H7 (cell line): ENCODE measurements at regions not wholly inside any gene's neighbourhood (a gene's known extent, or its start where the extent isn't known, plus 50 kb on each side); places are given as distances from the start of the nearest gene placed in this dataset.

Source experiments
- DNase-seq: peaks from one replicate; pipeline ENCODE4 v3.0.0; 2012
- H3K27me3 ChIP-seq: 2 replicates; pipeline ENCODE4 v1.6.0; 2011; ENCODE audit warnings: mild to moderate bottlenecking, low read length; ENCODE audit not compliant: control insufficient read depth, insufficient read depth
- H3K36me3 ChIP-seq: replicated peaks from 2 replicates; pipeline ENCODE4 v1.5.1; 2011; ENCODE audit warnings: low read length; ENCODE audit not compliant: control insufficient read depth, insufficient read depth
- H3K4me3 ChIP-seq: 2 replicates; pipeline ENCODE4 v1.5.1; 2011; ENCODE audit warnings: low read depth, mild to moderate bottlenecking, control low read depth, low read length, moderate library complexity; ENCODE audit not compliant: insufficient read depth

DNA sequence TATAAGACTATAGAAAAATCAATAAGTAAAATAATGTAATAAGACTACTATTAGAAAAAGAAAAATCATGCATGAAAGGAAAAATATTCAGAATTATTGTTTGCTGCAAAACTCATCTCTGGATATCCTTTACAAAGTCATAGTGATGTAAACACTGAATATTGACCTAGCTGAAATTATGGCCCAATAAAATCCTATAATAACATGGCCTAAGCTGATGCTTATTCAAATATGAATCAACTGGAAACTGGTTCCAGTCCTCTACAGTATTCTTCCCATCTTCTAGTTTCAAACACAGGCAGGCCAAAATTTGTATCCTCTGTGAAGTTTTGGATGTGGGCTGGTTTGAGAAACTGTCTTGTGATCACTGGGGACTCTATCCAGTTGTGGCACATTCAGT, 134.5 kb downstream of the CNTN3 start:
- H3K4me3 ChIP-seq, result no peak overlapping the region
- H3K27me3 ChIP-seq, result no peaks in the 10 kb centered on the region
- DNase-seq, result no peak
- H3K36me3 ChIP-seq, result no peaks in the 10 kb centered on the region

DNA sequence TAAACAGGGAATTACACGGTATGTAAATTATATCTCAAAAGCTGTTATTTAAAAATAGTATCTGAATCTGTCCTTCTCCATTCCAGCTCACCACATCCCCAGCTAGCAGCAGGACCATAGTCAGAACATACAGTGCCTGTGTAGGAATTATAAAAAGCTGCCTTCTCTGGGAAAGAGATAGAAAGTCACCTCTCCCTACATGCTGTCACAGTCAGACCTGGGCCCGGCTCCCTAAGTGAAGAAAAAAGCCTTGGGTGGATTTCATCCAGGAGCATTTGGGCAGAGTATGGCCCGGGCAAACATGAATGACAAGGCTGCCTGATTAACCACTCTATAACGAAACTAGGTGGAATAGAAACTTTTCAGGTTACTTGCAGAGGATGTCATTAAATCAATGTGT, 144.1 kb downstream of the CNTN3 start:
- Histone ChIP-seq H3K4me3 (no peak overlapping the region), H3K36me3 (no peaks in the 10 kb centered on the region), H3K27me3 (no peaks in the 10 kb centered on the region)
- DNase-seq, result no peak

DNA sequence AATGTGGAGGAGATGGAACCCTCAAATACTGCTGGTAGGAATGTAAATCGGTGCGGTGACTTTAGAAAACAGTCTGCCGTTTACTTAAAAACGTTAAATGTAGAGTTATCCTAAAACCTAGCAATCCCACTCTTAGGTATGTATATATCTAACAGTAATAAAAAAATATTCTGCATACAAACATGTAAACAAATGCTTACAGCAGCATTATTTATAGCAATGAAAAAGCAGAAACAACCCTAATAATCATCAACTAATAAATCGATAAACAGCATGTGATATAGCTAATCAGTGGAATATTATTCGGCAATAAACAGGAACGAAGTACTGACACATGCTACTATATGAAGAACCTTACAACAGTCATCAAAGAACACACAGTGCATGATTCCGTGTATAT, 144.7 kb downstream of the CNTN3 start:
- Histone ChIP-seq H3K27me3 (no peaks in the 10 kb centered on the region), H3K36me3 (no peaks in the 10 kb centered on the region), H3K4me3 (no peak overlapping the region)
- DNase-seq, result no peak

DNA sequence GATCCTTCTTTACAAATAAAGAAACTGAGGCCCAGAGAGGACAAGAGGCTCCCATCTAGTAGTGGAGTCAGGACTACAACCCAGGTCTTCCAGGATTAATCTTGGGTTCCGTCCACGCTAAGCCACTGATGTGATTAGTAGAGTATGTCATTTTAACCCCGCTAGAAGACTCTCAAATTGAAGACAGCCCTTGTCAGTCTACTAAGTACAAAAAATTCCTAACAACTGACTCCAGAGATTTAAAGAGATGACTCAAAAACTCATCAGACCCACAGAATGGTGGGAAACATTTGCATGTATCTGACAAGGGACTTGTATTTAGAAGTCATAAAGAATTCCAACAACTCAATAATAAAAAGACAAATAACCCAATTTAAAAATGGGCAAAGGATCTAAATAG, 145.3 kb downstream of the CNTN3 start:
- no peaks in the 10 kb centered on the region for H3K36me3 ChIP-seq
- DNase-seq, result no peak
- no peaks in the 10 kb centered on the region for H3K27me3 ChIP-seq
- H3K4me3 ChIP-seq, result no peak overlapping the region

DNA sequence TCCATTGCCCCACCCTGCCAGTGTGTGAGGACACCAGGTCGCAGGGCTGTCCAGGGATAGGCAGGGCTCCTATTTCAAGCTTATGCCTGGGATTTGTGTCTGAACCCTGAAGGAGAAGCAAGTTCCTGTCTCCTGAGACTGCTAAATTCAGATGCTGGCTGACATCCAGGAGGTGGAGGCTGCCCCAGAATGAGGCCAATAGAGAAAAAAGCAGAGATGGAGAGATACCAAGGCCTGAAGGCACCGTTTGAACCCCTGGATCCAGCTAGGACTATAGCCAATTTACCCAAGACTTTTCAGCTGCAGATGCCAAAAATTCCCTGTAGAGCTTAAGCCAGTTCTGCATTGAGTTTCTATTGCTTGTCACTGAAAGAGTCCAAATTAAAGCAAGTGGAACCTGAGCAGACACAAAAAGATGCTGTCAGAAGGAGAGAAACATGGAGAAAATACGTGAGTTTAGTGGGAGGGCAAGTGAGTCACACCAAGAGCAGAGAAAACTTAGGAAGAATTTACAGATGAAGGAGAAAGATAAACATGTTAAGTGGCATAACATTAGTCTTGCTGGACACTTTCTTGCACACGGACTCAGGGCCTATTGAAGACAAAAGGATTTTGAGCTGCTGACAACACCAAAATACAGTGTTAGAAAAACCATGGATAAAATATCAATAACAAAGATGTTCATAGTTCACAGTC, 148.6 kb downstream of the CNTN3 start:
- DNase-seq, result no peak
- no peaks in the 10 kb centered on the region for H3K36me3 ChIP-seq
- no peaks in the 10 kb centered on the region for H3K27me3 ChIP-seq

DNA sequence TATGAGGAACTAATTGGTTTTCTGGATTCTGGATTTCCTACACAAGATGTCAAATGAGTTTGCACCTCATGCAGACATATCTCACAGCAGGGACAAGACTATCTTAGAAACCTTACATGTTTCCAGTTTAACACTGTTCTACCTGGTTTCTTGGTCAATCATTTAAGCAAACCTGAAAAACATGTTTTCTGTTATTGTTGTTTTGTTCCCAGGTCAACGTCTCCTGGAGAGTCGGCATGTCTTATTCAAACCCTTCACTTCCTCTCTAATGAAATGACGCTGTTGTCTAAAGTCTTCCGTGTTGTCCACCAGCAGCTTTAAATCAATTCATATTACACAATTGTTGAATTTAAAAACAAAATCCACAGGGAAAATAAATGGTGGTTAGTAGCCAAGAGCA, 150.9 kb downstream of the CNTN3 start:
- DNase-seq, result no peak
- no peaks in the 10 kb centered on the region for H3K27me3 ChIP-seq
- H3K36me3 ChIP-seq, result no peaks in the 10 kb centered on the region
- H3K4me3 ChIP-seq, result no peak overlapping the region

More for the DNA sequence above, 148.6 kb downstream of the CNTN3 start:
- no peak overlapping the region for H3K4me3 ChIP-seq

DNA sequence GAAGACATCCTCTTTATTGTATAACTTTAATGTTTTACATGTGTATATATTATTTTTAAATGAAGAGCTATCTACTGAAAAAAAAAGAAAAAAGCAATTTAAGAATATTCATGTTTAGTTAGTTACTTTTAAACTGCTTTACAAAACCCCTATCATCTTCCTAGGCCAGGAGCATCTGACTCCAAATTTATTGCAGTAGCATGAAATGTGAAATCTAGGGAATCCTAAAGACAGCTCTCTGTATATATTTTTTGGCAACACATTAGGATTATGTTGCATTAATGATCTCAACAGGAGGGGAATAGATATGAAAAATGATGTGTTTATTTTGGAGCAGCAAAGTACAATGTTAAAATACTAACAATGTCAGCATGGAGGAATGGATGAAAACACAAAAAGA, 158.3 kb downstream of the CNTN3 start:
- DNase-seq, result no peak
- no peak overlapping the region for H3K4me3 ChIP-seq
- no peaks in the 10 kb centered on the region for H3K36me3 ChIP-seq
- no peaks in the 10 kb centered on the region for H3K27me3 ChIP-seq

DNA sequence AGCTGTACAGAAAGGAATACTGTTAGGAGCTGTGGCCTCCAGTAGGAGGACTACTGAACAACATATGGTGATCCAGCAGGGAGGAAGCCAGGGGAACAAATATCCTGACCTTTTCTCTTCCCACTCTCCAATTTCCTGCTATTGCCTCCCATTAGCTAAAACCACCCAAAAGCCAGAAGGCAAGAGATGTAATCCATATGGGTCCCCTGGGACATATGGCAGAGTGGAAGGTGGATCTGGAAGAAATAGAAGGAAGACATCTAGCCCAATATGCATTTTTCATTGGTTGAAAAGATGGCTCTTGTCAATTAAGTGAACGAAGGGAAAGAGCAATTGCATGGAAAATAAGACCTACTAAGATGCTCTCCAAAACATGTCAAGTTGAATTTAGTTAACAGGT, 167.2 kb downstream of the CNTN3 start:
- H3K27me3 ChIP-seq, result no peaks in the 10 kb centered on the region
- H3K4me3 ChIP-seq, result no peak overlapping the region
- DNase-seq, result no peak
- H3K36me3 ChIP-seq, result no peaks in the 10 kb centered on the region

DNA sequence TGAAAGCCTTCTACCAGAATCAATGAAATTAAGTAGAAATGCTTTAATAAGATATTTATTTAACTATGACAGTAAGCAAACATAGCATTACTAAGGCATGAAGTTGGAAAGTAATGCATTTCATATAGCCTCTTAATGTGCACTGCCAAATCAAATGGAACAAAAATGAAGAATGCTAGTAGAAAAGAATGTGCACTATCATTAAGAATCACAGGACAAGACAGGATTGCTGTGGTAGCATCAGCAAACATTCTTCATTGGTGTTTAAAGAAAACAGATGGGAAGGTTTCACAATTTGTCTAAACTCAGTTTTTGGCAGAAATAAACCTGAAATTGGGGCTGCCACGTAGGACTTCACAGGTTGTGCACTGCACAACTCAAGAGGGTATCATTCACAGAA, 168.9 kb downstream of the CNTN3 start:
- Histone ChIP-seq H3K36me3 (no peaks in the 10 kb centered on the region), H3K27me3 (no peaks in the 10 kb centered on the region), H3K4me3 (no peak overlapping the region)
- no peak for DNase-seq

DNA sequence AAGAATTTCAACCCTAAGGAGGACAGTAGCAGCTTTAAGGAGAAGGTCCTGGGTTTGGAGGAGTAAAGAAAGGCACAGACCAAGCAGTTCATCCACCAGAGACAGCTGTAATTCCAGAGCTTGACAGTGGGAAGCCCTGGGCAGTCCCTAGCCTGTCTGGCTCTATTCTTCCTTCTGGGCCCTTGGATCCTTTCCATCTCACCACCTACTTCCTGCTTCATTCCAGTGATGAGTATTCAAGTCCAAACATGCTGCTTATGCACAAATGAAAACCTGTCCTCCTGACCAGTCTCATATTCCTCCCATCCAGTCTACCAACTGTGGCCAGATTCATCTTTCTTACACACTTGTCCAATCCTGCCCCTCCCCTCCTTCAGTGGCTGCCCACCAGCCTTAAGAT, 171.4 kb downstream of the CNTN3 start:
- no peak for DNase-seq
- no peaks in the 10 kb centered on the region for H3K36me3 ChIP-seq
- no peaks in the 10 kb centered on the region for H3K27me3 ChIP-seq
- no peak overlapping the region for H3K4me3 ChIP-seq

DNA sequence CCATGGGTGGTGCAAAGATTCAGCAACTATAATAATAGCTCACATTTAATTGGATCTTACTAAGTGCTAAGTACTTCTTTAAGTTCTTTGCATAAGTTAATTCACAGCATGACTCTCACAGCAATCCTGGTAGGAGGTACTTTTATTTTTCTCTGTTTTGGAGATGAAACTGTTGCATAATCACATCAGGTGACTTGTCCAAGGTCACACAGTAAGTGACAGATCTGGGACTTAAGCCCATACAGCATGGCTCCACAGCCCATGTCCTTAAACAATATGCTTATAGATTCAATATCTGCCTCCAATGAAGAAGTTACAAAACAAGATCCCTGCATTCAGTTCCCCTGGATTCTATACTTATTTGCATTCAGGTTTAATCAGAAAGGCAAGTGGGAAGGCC, 171.8 kb downstream of the CNTN3 start:
- no peak overlapping the region for H3K4me3 ChIP-seq

DNA sequence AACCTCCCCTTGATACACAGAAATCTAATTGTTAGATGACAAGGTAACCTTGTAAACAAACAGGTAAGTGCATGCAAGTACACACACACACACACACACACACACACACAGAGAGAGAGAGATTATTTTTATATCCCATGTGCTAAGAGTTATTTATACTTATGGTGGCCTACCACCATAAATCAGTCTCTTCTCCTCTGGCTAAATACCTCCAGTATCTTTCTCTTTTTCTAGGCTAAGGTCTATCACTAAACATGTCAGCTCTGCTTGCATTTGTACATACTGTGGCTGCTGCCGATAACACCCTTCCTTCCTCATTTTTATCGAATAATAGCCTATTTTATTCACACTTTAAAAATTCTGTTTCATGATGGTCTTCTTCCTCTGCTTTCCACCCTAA, 172.4 kb downstream of the CNTN3 start:
- no peak for DNase-seq
- H3K27me3 ChIP-seq, result no peaks in the 10 kb centered on the region
- no peaks in the 10 kb centered on the region for H3K36me3 ChIP-seq
- no peak overlapping the region for H3K4me3 ChIP-seq

More for the DNA sequence above, 171.8 kb downstream of the CNTN3 start:
- Histone ChIP-seq H3K27me3 (no peaks in the 10 kb centered on the region), H3K36me3 (no peaks in the 10 kb centered on the region)
- no peak for DNase-seq

DNA sequence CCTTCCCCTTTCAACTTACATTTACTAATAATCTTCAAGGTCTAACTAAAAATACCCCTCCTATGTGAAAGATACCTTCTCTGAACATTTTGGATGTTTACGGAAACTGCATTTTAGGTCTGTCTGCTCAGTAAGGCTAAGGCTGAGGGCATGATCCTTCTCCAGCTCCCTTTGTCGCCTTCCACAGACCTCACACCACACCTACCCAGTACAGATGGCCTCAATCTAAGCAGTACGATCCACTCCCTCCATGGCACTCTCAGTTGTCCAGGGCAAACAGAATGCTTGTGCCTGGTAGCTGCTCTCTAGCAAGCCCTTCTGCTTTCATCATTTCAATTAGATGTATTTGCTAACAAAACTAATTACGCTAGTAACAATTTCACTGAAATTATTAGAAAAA, 178.3 kb downstream of the CNTN3 start:
- Histone ChIP-seq H3K4me3 (no peak overlapping the region), H3K36me3 (no peaks in the 10 kb centered on the region), H3K27me3 (no peaks in the 10 kb centered on the region)
- no peak for DNase-seq

DNA sequence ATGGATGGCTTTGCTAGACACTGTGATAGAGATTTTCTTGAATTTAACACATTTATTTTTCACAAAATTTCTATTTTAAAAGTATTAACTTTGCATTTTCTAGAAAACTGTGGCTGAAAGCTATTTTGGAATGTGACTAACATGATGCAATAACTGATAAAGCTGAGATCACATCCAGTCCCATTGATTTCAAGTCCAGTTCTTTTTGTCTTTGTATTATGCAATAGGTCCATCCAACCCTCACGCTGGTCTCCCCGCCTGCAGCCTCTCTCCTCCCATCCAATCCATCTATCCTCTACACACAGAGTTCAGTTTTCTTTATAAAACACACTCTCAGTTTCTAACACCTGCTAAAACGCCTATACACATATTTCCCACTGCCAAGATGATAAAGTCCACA, 178.8 kb downstream of the CNTN3 start:
- Histone ChIP-seq H3K27me3 (no peaks in the 10 kb centered on the region), H3K4me3 (no peak overlapping the region), H3K36me3 (no peaks in the 10 kb centered on the region)
- DNase-seq, result no peak

DNA sequence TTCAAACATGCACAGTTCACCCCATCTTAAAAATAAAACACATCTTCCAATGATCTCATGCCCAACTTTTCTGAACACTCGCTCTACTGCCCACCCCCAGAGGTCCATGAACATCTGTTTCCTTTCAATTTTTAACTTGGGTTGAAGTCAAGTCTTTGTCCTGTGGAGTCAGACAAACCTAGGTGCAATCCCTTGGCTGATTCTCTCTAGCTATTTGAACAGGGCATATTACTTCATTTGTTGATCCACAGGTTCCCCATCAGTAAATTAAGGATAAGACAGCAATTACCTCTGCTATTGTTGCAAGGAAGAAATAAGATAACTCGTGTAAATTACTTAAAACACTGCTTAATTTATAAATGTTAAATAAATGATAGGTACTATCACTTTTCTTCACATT, 180.1 kb downstream of the CNTN3 start:
- no peaks in the 10 kb centered on the region for H3K36me3 ChIP-seq
- H3K4me3 ChIP-seq, result no peak overlapping the region
- DNase-seq, result no peak
- H3K27me3 ChIP-seq, result no peaks in the 10 kb centered on the region

DNA sequence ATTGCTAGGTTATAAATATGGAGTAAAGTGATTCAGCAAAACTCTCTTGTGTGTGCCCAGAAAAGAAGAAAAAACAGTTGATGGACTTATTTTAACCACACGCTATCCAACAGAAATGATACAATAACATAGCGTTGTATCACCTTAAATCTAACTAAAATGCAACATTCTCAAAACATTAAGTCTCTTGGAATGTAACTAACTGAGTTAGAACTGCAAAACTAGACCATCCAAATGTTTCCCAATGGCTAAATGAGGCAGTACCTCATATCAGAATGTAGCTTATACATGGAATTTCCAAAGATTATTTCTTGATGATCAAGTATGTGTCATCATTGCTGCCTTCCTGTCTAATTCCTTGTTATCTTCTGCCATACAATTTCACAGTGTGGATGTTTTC, 187.9 kb downstream of the CNTN3 start:
- Histone ChIP-seq H3K27me3 (no peaks in the 10 kb centered on the region), H3K4me3 (no peak overlapping the region), H3K36me3 (no peaks in the 10 kb centered on the region)
- DNase-seq, result no peak
